Left cardiac atrium (tissue), 4 donors: ENCODE measurements at regions not wholly inside any gene's neighbourhood (a gene's known extent, or its start where the extent isn't known, plus 50 kb on each side); places are given as distances from the start of the nearest gene placed in this dataset.
A peak's percentile ranks its signal among the peaks of the same experiment; 100 is the strongest.
"Not testable (repeated sequence)": the region's sequence is repeated elsewhere in the genome, so short reads cannot be mapped to it uniquely, and the experiment has no call there.

Experiments
- ATAC-seq, 2 donors: fragments of 200-7000 bp; cut with Tn5 transposase; one replicate each; pipeline ENCODE4 v1.9.1; 2020; ENCODE audit warnings: mild to moderate bottlenecking in 2 of 2, moderate library complexity in 2 of 2
- DNase-seq: peaks from one replicate; pipeline ENCODE4 v3.0.0-alpha.2; 2020
- intact Hi-C, 2 donors: fragments of 100-400 bp; cut with DNase I; formaldehyde crosslinking; loops; one replicate each; pipeline versions ENCODE4 v1.14.1 to v1.15.1; 2022 to 2023
- donor health status: DM: no; HTN: yes; CAD: no.
- donor health status: DM: no; HTN: yes; CAD: no; lungs with severe emphysema.
- donor health status: DM: yes; HTN: yes; CAD: no.
- donor health status: Dilated cardiomyopathy.

DNA sequence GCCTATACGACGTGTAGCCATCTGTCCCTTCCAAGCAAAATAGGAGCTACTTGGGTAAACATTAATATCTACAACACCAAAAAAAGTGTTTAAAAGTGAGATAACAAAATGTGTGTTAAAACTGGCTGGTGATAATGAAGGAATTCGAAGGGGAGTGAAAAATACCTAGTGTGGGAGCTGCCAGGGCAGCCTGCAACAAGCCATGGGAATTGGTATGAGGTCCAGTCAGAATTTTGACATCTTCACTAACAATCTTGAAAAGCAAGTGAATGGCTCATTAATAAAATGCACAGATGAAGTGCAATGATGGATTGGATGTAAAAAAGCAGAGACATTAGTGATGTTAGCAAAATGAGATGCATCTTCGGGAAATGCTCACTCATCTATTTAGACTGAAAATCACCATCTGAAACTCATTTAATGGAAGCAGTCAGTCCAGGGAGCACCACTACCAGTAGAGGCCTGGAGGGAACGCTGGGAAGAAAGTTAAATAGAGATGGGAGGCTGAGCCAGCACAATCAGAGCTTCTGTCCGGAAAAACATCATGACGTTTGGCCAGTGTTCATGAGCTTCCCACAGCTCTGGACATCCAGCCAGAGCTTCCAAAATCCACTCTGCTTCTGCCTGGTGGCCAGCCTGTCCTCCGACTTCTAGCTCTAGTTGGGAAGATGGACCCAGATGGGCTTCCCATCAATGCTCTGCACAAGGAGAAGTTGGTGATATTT is 405.0 kb upstream of the TMTC1 start:
- ATAC-seq: peak; percentile 86 to 95
- intact Hi-C loops: no loop called here
- no peak for DNase-seq

DNA sequence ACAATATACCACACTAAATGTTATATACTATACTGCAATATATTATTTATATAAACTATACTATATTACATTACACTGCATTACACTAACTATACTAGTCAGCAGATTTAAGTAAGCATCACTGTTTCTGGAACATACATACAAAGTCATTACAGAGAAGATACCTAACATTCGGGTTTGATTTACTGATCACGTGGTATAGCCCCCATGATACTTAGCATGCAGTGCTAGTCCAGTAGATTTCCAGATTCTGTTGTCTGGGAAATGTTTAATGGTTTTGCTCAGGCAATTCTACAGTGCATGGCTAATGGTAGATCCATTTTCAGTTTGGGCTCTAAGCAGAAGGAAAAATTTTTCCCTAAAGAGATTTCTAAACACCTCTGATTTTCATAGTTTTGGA is 403.7 kb upstream of the TMTC1 start:
- DNase-seq (no peak), ATAC-seq (no peak)
- intact Hi-C loops: no loop called here

DNA sequence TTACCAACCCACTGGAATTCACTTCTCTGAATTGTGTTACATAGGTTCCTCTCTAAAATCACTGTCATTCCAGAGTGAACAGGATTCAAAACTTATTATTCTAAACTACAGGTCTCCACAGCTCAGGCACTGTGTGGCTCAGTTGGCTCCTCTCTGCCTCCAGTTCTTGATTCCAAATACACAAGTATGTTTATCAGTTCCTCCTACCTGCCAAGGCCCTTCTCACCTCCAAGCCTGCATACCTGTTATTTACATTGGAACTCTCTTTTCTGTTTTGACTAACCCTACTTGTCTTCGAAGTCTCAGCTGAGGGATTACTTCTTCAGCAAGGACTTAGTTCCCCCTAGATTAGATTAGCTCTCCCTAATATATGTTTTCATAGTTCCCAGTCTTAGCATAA is 397.6 kb upstream of the TMTC1 start:
- no peak for ATAC-seq
- no peak for DNase-seq
- intact Hi-C loops: no loop called here

- ATAC-seq: no peak
- no peak for DNase-seq
- intact Hi-C loops: no loop called here
Observed at GRCh38 chr12:30180602-30181001, 396.9 kb upstream of the TMTC1 start.

DNA sequence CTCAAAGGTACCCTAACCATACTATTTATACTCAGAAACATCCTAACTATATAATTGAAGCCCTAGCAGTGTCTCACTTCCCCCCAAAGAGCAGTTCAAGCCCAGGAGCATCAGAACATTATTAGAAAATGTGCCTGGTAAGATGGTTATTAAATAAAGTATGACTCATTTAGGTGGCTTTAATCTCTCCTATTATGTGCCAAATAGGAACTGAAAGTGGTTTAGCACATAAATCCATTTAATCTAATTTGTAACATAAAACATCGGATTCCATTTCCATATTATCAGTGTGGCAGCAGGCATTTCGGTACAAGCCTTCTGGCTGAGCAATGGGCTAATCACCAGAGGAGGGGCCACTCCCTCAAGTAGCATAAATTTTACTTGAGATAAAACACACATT is 395.2 kb upstream of the TMTC1 start:
- intact Hi-C loops: no loop called here
- DNase-seq (no peak), ATAC-seq (no peak)

DNA sequence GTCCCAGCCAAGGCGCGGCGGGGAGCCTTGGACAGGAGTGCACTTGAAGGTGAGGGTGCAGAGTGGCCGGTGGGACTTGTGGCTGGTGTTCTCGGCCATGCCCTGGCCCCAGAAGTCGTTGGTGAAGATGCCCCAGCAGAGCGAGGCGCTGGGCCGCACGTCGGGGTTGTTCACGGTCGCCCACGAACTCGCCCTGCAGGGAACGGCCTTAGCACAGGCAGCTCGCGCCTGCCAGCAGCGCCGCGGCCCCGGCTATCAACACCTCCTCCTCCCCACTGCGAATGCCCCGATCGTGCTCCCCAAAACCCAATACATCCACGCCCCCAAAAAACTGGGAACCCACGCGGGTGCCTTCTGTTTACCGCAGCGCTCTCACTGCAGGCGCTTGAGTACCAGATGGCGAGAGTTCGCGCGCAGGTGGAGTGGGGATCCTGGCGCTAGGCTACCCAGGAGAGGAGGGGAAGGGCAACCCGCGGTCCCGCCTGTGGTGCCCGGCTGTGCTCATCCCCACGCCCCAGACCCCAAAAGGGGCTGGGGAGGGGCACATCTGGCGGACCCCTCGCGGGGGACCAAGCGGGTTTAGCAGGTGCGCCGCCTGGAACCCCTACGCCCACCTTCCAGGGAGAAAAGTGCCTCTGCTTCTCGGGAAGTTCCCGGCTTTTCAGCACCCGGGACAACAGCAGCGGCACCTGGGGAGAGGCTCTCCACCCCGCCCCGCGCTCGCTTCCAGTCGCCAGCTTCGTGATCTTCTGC is 386.3 kb upstream of the TMTC1 start:
- ATAC-seq (no peak), DNase-seq (no peak)
- intact Hi-C loops: no loop called here

GRCh38 chr12:30166006-30166795 is 382.5 kb upstream of the TMTC1 start:
- no peak for DNase-seq
- no peak for ATAC-seq
- intact Hi-C loops: no loop called here

- no peak for ATAC-seq
- intact Hi-C loops: no loop called here
- no peak for DNase-seq
Observed at GRCh38 chr12:30164382-30165318, 380.9 kb upstream of the TMTC1 start.

- ATAC-seq, DNase-seq, intact Hi-C loops: not testable (repeated sequence)
Observed at GRCh38 chr12:30156833-30157232, 373.1 kb upstream of the TMTC1 start.

DNA sequence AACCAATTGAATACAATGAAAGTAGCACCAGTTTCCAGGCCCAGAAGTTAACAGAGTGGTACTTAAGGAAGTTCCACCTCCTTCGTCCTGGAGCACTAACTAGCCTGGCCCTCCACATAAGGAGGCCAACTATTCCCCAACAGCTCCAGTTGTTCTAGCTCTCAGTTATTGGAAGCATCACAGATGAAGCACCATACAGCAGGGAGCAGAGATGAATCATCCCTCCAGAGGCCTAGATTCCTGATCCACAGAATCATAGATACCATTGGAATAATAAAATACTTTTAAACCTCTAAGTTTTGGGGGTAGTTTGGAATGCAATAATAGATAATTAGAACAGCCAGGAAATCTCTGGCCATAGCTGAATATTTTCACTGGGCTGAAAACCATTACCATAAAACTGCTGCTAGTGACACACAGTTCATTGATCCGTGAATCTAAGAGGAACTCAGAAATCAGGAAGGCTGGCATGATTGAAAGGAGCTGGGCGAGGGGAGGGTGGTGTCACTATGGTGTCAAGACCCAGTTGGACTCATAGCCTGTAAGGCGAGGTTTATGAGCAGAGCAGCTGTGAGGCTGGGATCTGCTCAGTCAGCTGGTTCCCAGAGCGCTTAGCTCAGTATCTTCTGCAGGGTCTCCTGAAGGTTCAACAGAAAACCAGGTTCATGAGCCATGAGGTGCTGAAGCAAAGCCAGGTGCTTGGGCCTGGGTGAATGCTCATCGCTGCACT is 371.4 kb upstream of the TMTC1 start:
- ATAC-seq: no peak
- intact Hi-C loops: no loop called here
- DNase-seq: no peak

DNA sequence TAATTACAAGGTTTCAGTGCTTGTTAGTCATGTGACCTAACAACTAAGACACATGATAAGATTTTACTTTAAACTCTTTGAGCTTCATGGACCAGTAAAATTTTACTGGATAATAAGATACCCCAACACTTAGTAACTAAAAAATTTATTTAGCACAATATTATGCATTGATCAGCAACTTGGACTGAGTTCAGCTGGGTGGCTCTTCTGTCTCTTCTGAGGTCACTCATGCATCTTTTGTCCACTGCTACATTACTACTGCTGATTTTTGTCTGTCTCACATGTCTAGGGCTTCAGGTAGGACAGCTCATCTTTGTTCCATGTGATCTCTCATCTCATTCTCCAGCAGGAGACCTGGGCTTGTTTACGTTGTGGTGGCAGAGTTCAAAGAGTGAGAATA is 370.2 kb upstream of the TMTC1 start:
- DNase-seq (no peak), ATAC-seq (no peak)
- intact Hi-C loops: no loop called here

DNA sequence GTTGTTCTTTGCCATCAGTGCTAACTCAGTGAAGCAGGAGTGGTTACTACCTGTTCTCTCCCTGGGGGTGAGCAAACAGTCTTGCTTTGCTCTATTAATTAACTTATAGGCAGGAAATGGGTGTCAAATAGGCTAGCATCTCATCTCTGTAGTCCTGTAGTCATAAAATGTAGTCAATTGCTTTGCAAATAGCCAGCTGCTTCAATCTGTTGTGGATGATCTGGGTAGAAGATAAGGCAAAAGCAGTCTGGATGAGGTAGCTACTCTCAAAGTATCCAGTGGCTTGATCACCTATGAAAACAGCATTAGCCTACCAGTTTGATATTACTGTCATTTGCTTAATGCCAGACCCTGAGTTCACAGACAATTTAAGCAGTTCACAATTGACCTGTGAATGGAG is 369.0 kb upstream of the TMTC1 start:
- intact Hi-C loops: no loop called here

DNA sequence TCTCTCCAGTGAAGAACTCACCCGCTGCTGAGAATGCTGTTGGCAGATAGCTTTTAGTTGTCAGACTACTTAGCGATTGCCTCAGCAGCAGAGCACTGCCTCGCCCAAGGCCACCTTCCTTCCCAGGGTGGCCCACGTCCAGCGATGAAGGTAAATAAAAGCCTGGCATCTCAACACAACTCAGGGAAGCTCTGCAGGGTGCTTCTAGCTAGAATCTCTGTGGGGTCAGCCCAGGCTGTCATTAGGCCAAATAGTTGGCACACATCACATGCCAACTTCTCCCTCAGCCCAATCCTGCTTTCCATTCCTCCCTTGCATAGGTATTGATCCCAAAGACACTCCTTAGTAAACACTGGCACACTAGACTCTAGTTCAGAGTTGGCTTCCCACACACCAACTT is 368.1 kb upstream of the TMTC1 start:
- intact Hi-C loops: no loop called here
- ATAC-seq: no peak
- no peak for DNase-seq

More for the DNA sequence above, 369.0 kb upstream of the TMTC1 start:
- no peak for ATAC-seq
- DNase-seq: no peak

GRCh38 chr12:30146561-30146960 is 362.8 kb upstream of the TMTC1 start:
- intact Hi-C loops: no loop called here
- no peak for DNase-seq
- ATAC-seq: no peak

- ATAC-seq (no peak), DNase-seq (no peak)
- intact Hi-C loops: no loop called here
Observed at GRCh38 chr12:30145684-30146032, 361.9 kb upstream of the TMTC1 start.

DNA sequence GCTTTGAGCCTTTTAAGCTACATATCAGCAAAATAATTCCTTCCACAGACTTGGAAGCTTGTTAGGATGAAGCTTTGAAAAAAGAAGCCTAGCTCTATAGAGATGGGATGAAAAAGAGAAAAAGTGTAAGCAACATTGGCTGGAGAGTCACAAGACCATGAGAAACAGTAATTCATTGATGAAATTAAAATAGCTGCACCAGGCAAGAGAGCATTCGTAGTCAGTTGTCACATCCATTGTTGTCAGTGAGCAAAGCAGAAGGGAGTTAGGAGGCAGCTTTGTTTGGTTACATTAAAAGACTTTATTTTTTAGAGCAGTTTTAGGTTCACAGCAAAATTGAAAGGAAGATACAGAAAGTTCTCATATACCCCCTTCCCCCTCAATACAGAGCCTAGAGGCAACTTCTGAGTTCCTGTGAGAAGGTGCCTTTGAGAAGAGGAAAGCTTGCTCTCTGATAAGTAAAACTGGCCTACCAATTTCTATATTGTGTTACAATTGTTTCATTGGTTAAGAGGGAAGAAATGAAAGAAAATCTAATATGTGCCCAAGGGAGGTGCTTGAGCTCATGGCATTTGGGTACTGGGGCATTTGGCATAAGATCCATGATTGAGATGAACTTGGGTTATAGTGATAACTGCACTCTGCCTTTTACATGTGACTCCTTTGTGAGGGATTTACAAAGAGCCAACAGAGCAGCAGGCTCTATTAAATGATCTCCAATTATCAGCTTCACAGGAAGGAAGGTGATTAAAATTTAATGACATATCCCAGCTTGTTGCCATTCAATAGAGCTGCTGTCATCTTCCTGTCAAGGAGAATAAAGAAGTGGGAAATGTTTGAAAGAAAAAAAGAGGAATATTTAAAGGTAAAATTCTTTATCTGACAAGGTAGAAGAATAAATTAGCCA is 361.3 kb upstream of the TMTC1 start:
- no peak for DNase-seq
- intact Hi-C loops: no loop called here
- ATAC-seq: no peak

DNA sequence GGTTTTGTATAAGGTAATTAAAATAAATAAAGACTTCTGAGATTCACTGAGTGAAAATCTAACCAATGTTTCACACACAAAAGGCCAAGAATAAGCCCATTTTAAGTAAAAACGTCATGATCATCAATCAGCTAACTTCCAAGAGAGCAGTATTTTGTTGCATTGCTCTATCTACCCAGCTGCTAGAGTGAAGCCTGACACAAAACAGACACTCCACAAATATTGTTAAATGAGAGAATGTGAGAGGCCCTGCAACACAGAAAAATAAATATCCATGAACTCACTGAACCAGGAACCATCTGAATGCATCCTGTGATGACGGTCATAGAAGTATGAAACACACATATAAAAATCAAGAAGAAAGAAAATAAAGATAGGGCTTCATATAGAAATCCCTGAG is 358.6 kb upstream of the TMTC1 start:
- no peak for ATAC-seq
- intact Hi-C loops: no loop called here
- DNase-seq: no peak

GRCh38 chr12:30138483-30138882 is 354.7 kb upstream of the TMTC1 start:
- intact Hi-C loops: no loop called here
- DNase-seq (no peak), ATAC-seq (peak in 1 of 2 donors; percentile 62)
